ENCODE measurements at regions not wholly inside any gene's neighbourhood (a gene's known extent, or its start where the extent isn't known, plus 50 kb on each side); places are given as distances from the start of the nearest gene placed in this dataset.
"Not testable (repeated sequence)": the region's sequence is repeated elsewhere in the genome, so short reads cannot be mapped to it uniquely, and the experiment has no call there.

GRCh38 chr10:101280511-101280910 lies 51.2 kb upstream of the LBX1 start:
- no peak for DNase-seq

- DNase-seq, result not testable (repeated sequence)
Observed at GRCh38 chr10:101280921-101281320, 51.7 kb upstream of the LBX1 start.

GRCh38 chr10:101282947-101283346 lies 53.7 kb upstream of the LBX1 start:
- DNase-seq, result no peak

- DNase-seq, result no peak
Observed at GRCh38 chr10:101283762-101284100, 54.5 kb upstream of the LBX1 start.

GRCh38 chr10:101284101-101284743 lies 55.0 kb upstream of the LBX1 start:
- DNase-seq, result no peak

- DNase-seq, result no peak
Observed at GRCh38 chr10:101284744-101285463, 55.6 kb upstream of the LBX1 start.

GRCh38 chr10:101285519-101286070 lies 56.3 kb upstream of the LBX1 start:
- DNase-seq, result no peak

- no peak for DNase-seq
Observed at GRCh38 chr10:101286248-101287046, 57.2 kb upstream of the LBX1 start.

- DNase-seq, result no peak
Observed at GRCh38 chr10:101287183-101287996, 58.1 kb upstream of the LBX1 start.

GRCh38 chr10:101287997-101288635 lies 58.9 kb upstream of the LBX1 start:
- DNase-seq, result no peak

- no peak for DNase-seq
Observed at GRCh38 chr10:101289541-101289940, 60.3 kb upstream of the LBX1 start.

- no peak for DNase-seq
Observed at GRCh38 chr10:101290431-101290830, 61.2 kb upstream of the LBX1 start.

GRCh38 chr10:101290881-101291280 lies 61.6 kb upstream of the LBX1 start:
- DNase-seq, result no peak

- peak; percentile 38 for DNase-seq
Observed at GRCh38 chr10:101291331-101292193, 62.3 kb upstream of the LBX1 start.

- DNase-seq, result no peak
Observed at GRCh38 chr10:101292194-101293006, 61.6 kb upstream of the BTRC start.

GRCh38 chr10:101293007-101293723 lies 60.8 kb upstream of the BTRC start:
- no peak for DNase-seq

- no peak for DNase-seq
Observed at GRCh38 chr10:101294109-101294508, 59.9 kb upstream of the BTRC start.

GRCh38 chr10:101295261-101295660 lies 58.7 kb upstream of the BTRC start:
- no peak for DNase-seq

- DNase-seq, result peak; percentile 40
Observed at GRCh38 chr10:101297901-101298486, 56.0 kb upstream of the BTRC start.

Measured in NCI-H446 treated with DMSO at 0.1 percent for 48 hours (cell line).